GM12878 (cell line): ENCODE measurements at regions not wholly inside any gene's neighbourhood (a gene's known extent, or its start where the extent isn't known, plus 50 kb on each side); places are given as distances from the start of the nearest gene placed in this dataset.

Experiments
- ATAC-seq: fragments of 200-7000 bp; cut with Tn5 transposase; 3 replicates; pipeline ENCODE4 v1.9.1; 2020; ENCODE audit warnings: mild to moderate bottlenecking, moderate library complexity
- BruUV-seq: library from RNA; stranded (reverse); fragments of 400-500 nt; replicated peaks from 2 replicates; lab custom pipeline; 2021; lab: Mats Ljungman, UMichigan
- CTCF ChIA-PET: fragments of 300-600 bp; sonication (Branson Sonifier 250); formaldehyde crosslinking; extraction: SDS; loops from one replicate; lab custom pipeline; 2021; ENCODE audit warnings: inconsistent platforms; lab: Yijun Ruan, JAX
- POLR2A ChIA-PET: fragments of 350-600 bp; formaldehyde crosslinking; extraction: SDS; loops from one replicate; lab custom pipeline; 2021; ENCODE audit warnings: inconsistent platforms; lab: Charles Lee
- RAD21 ChIA-PET: fragments of 300-600 bp; sonication (Branson Sonifier 250); formaldehyde crosslinking; loops from one replicate; lab custom pipeline; 2023; ENCODE audit warnings: antibody characterized with exemption; ENCODE audit not compliant: unreplicated experiment; lab: Charles Lee
- SMC1A ChIA-PET: fragments of 300-600 bp; sonication (Branson Sonifier 250); formaldehyde crosslinking; loops from one replicate; lab custom pipeline; 2023; ENCODE audit not compliant: unreplicated experiment, uncharacterized antibody; lab: Charles Lee
- DNase-seq: peaks from one replicate; pipeline ENCODE4 v3.0.0-alpha.2; 2011; ENCODE audit warnings: low read depth, low spot score
- FAIRE-seq: peaks from 3 replicates; lab custom pipeline; 2011; peaks lifted over from hg19 to GRCh38; lab: Jason Lieb, UNC
- H2AFZ ChIP-seq: 2 replicates; pipeline ENCODE4 v1.6.0; 2011; ENCODE audit warnings: low read depth, low read length, control low read depth; ENCODE audit not compliant: control insufficient read depth
- H3K27ac ChIP-seq: 2 replicates; pipeline ENCODE4 v1.5.1; 2011; ENCODE audit warnings: control low read depth; ENCODE audit not compliant: control insufficient read depth, insufficient read depth
- H3K27me3 ChIP-seq, 2 experiments: replicated peaks in 1 of 2; 2 replicates each; pipeline versions ENCODE4 v1.6.0 to v1.6.1; 2011; ENCODE audit warnings: low read length in 1 of 2; ENCODE audit not compliant: control insufficient read depth in 2 of 2, insufficient read depth in 2 of 2
- H3K36me3 ChIP-seq, 2 experiments: 2 replicates each; pipeline ENCODE4 v1.5.1; 2011; ENCODE audit warnings: low read length in 1 of 2; ENCODE audit not compliant: control insufficient read depth in 2 of 2, insufficient read depth in 2 of 2
- H3K4me1 ChIP-seq: 2 replicates; pipeline ENCODE4 v1.6.1; 2011; ENCODE audit warnings: mild to moderate bottlenecking, low read length, moderate library complexity, mixed read lengths; ENCODE audit not compliant: control insufficient read depth, insufficient read depth
- H3K4me2 ChIP-seq: 2 replicates; pipeline ENCODE4 v1.6.0; 2011; ENCODE audit warnings: control low read depth; ENCODE audit not compliant: control insufficient read depth, insufficient read depth
- H3K4me3 ChIP-seq: fragments of 200-600 bp; sonication (generic); 2 replicates; pipeline ENCODE4 v1.5.1; 2016
- H3K79me2 ChIP-seq: 2 replicates; pipeline ENCODE4 v1.6.0; 2011; ENCODE audit warnings: low read length; ENCODE audit not compliant: control insufficient read depth, insufficient read depth
- H3K9ac ChIP-seq: 2 replicates; pipeline ENCODE4 v1.8.0; 2011; ENCODE audit warnings: low read length, control low read depth, mixed read lengths; ENCODE audit not compliant: control insufficient read depth, insufficient read depth
- H3K9me3 ChIP-seq: replicated peaks from 3 replicates; pipeline ENCODE4 v1.5.1; 2011; ENCODE audit warnings: mild to moderate bottlenecking, low read length; ENCODE audit not compliant: control insufficient read depth, insufficient read depth
- H4K20me1 ChIP-seq: 2 replicates; pipeline ENCODE4 v1.6.0; 2011; ENCODE audit not compliant: control insufficient read depth, insufficient read depth
- BMI1 ChIP-seq: fragments of 450-650 bp; IDR thresholded peaks from 2 replicates; pipeline ENCODE4 v1.6.1; 2016; ENCODE audit warnings: mild to moderate bottlenecking, moderate library complexity, borderline replicate concordance
- CEBPB ChIP-seq, 2 experiments: fragments of 150-350 bp in 1 of 2; IDR thresholded peaks; 2 replicates each; pipeline ENCODE4 v1.6.1; 2012 to 2014; ENCODE audit warnings: low read depth in 2 of 2, low read length in 2 of 2, borderline replicate concordance in 1 of 2, inconsistent platforms in 1 of 2
- CHD1 ChIP-seq: IDR thresholded peaks from 2 replicates; pipeline ENCODE4 v1.6.1; 2012; ENCODE audit warnings: low read depth, low read length, improper control_type of control experiment
- E2F4 ChIP-seq: IDR thresholded peaks from 2 replicates; pipeline ENCODE4 v1.6.1; 2012; ENCODE audit warnings: low read depth, low read length, improper control_type of control experiment
- EED ChIP-seq: sonication (generic); IDR thresholded peaks from 2 replicates; pipeline ENCODE4 v1.6.1; 2016; ENCODE audit warnings: antibody characterized with exemption, low read depth
- FOS ChIP-seq: IDR thresholded peaks from 3 replicates; pipeline ENCODE4 v1.6.1; 2011; ENCODE audit warnings: borderline replicate concordance; ENCODE audit not compliant: insufficient read length; ENCODE audit errors: extremely low read depth
- GATAD2B ChIP-seq: fragments of 450-650 bp; conservative IDR thresholded peaks from 2 replicates; pipeline ENCODE4 v1.6.1; 2017; ENCODE audit warnings: low read depth, mild to moderate bottlenecking, moderate library complexity
- KAT2A ChIP-seq: conservative IDR thresholded peaks from 2 replicates; pipeline ENCODE4 v1.6.1; 2011; ENCODE audit warnings: low read depth, low read length; ENCODE audit not compliant: control insufficient read depth
- POLR2AphosphoS2 ChIP-seq: IDR thresholded peaks from 2 replicates; pipeline ENCODE4 v1.6.1; 2011; ENCODE audit warnings: low read depth, mild to moderate bottlenecking, low read length, improper control_type of control experiment, moderate library complexity
- POU2F2 ChIP-seq: IDR thresholded peaks from 3 replicates; pipeline ENCODE4 v1.6.1; 2011; ENCODE audit warnings: low read depth, mild to moderate bottlenecking, low read length, borderline replicate concordance
- SIX5 ChIP-seq: IDR thresholded peaks from 2 replicates; pipeline ENCODE4 v1.6.1; 2011; ENCODE audit warnings: mild to moderate bottlenecking, low read depth, low read length, moderate library complexity; ENCODE audit not compliant: severe bottlenecking
- SMARCA5 ChIP-seq: fragments of 450-650 bp; IDR thresholded peaks from 2 replicates; pipeline ENCODE4 v1.6.1; 2017; ENCODE audit warnings: mild to moderate bottlenecking
- SP1 ChIP-seq: IDR thresholded peaks from one replicate; pipeline ENCODE4 v1.6.1; 2011; ENCODE audit warnings: low read depth, low read length
- SPI1 ChIP-seq: IDR thresholded peaks from 2 replicates; pipeline ENCODE4 v1.6.1; 2011; ENCODE audit warnings: low read depth, mild to moderate bottlenecking, low read length, moderate library complexity, borderline replicate concordance; ENCODE audit not compliant: insufficient read depth
- SUZ12 ChIP-seq: fragments of 200-600 bp; sonication (generic); IDR thresholded peaks from one replicate; pipeline ENCODE4 v1.6.1; 2018; ENCODE audit warnings: antibody characterized with exemption, mild to moderate bottlenecking; ENCODE audit not compliant: unreplicated experiment
- TAF1 ChIP-seq: IDR thresholded peaks from 2 replicates; pipeline ENCODE4 v1.6.1; 2011; ENCODE audit warnings: mild to moderate bottlenecking, low read depth, low read length, borderline replicate concordance
- YY1 ChIP-seq: IDR thresholded peaks from 2 replicates; pipeline ENCODE4 v1.6.1; 2011; ENCODE audit warnings: low read depth, mild to moderate bottlenecking, low read length
- ZNF274 ChIP-seq: IDR thresholded peaks from one replicate; pipeline ENCODE4 v1.8.0; 2011; ENCODE audit not compliant: insufficient read length, insufficient read depth
- WGBS: methylation state at CpG from one replicate; pipeline ENCODE4 v1.1.6; 2016; ENCODE audit warnings: low lambda C conversion rate; ENCODE audit not compliant: insufficient replicate concordance, insufficient coverage; ENCODE audit errors: missing lambda C conversion rate; 5-methylcytosine and 5-hydroxymethylcytosine counted together
- in situ Hi-C: fragments of 300-500 bp; cut with MboI; formaldehyde crosslinking; loops from 9 replicates; pipeline ENCODE4 v1.14.3; 2018; ENCODE audit warnings: mixed read lengths
- intact Hi-C: fragments of 100-400 bp; cut with micrococcal nuclease; formaldehyde crosslinking; loops from one replicate; pipeline ENCODE4 v1.14.2; 2022; ENCODE audit not compliant: unreplicated experiment

GRCh38 chr12:58463051-58463450 lies 457.3 kb downstream of the LRIG3 start:
- H3K27ac ChIP-seq = no peak overlapping the region
- intact Hi-C loops = no loop called here
- no peak overlapping the region for H3K4me2 ChIP-seq
- in situ Hi-C loops = no loop called here
- H3K4me1 ChIP-seq = no peaks in the 10 kb centered on the region
- no peaks in the 10 kb centered on the region; the same call in 2 of the 3 replicates for H3K9me3 ChIP-seq
- FAIRE-seq = no peak
- no TSS peak for BruUV-seq
- DNase-seq = no peak
- POLR2A ChIA-PET = no interaction called here
- no peaks in the 10 kb centered on the region for H3K27me3 ChIP-seq
- no peaks in the 10 kb centered on the region for H3K36me3 ChIP-seq
- H2AFZ ChIP-seq = no peak overlapping the region
- no peak overlapping the region for H3K4me3 ChIP-seq
- 3% methylated on average over 3 of the region's 3 CpGs for WGBS
- ATAC-seq = no peak
- H3K9ac ChIP-seq = no peak overlapping the region
- RAD21 ChIA-PET = no interaction called here
- CTCF ChIA-PET = no interaction called here
- no peaks in the 10 kb centered on the region for H3K79me2 ChIP-seq
- TF ChIP-seq EED = no peak
- TF ChIP-seq BMI1 = no peak
- no peak for TF ChIP-seq ZNF274
- no peak for TF ChIP-seq CHD1
- TF ChIP-seq CEBPB (IDR thresholded peaks at IDR 0.05; ENCODE audit: borderline replicate concordance in 1 of 2, low read depth in 2 of 2, low read length in 2 of 2) = no peak
- no peak for TF ChIP-seq SP1
- no peak for TF ChIP-seq SUZ12
- no peak for TF ChIP-seq SPI1
- no peak for TF ChIP-seq SMARCA5
- TF ChIP-seq SIX5 = no peak
- TF ChIP-seq TAF1 = no peak
- TF ChIP-seq KAT2A = no peak
- no peak for TF ChIP-seq GATAD2B
- TF ChIP-seq E2F4 = no peak
- no peak for TF ChIP-seq POLR2AphosphoS2
- TF ChIP-seq FOS = no peak
- no peak for TF ChIP-seq YY1
- TF ChIP-seq POU2F2 = no peak
- H4K20me1 ChIP-seq = no peaks in the 10 kb centered on the region
- SMC1A ChIA-PET = no interaction called here
